ENCODE measurements at regions not wholly inside any gene's neighbourhood (a gene's known extent, or its start where the extent isn't known, plus 50 kb on each side); places are given as distances from the start of the nearest gene placed in this dataset.

- TF ChIP-seq POLR2A (IDR thresholded peaks at IDR 0.05) (no peak), CTCF (IDR thresholded peaks at IDR 0.05 in 4 of 5, conservative IDR thresholded peaks at IDR 0.05 in 1 of 5) (no peak)
Measured at GRCh38 chr9:79798450-79798849, 226.7 kb downstream of the TLE4 start.
